GM12878 (cell line): ENCODE measurements at regions not wholly inside any gene's neighbourhood (a gene's known extent, or its start where the extent isn't known, plus 50 kb on each side); places are given as distances from the start of the nearest gene placed in this dataset.

Experiments
- ATF7 ChIP-seq: fragments of 450-650 bp; IDR thresholded peaks from 2 replicates; pipeline ENCODE4 v1.6.1; 2016; ENCODE audit warnings: low read depth, mild to moderate bottlenecking
- CHD1 ChIP-seq: IDR thresholded peaks from 2 replicates; pipeline ENCODE4 v1.6.1; 2012; ENCODE audit warnings: low read depth, low read length, improper control_type of control experiment
- FOXK2 ChIP-seq: fragments of 450-650 bp; IDR thresholded peaks from 2 replicates; pipeline ENCODE4 v1.6.1; 2017; ENCODE audit warnings: mild to moderate bottlenecking, moderate library complexity
- IKZF1 ChIP-seq: fragments of 450-650 bp; conservative IDR thresholded peaks from 2 replicates; pipeline ENCODE4 v1.6.1; 2017; ENCODE audit warnings: antibody characterized with exemption, mild to moderate bottlenecking
- JUND ChIP-seq: IDR thresholded peaks from 2 replicates; pipeline ENCODE4 v1.6.1; 2012; ENCODE audit warnings: low read depth, mild to moderate bottlenecking, low read length, improper control_type of control experiment, moderate library complexity
- MTA3 ChIP-seq: IDR thresholded peaks from 2 replicates; pipeline ENCODE4 v1.6.1; 2012; ENCODE audit warnings: low read length, inconsistent platforms, borderline replicate concordance
- POU2F2 ChIP-seq: IDR thresholded peaks from 3 replicates; pipeline ENCODE4 v1.6.1; 2011; ENCODE audit warnings: low read depth, mild to moderate bottlenecking, low read length, borderline replicate concordance
- TF ChIP-seq, protein P1 (sequence below), 3 experiments: IDR thresholded peaks in 2 of 3; conservative IDR thresholded peaks in 1 of 3; 2 replicates each; pipeline ENCODE4 v1.5.1; 2011; ENCODE audit warnings: low read depth in 3 of 3, low read length in 3 of 3, mild to moderate bottlenecking in 3 of 3, control low read depth in 2 of 3, moderate library complexity in 2 of 3, inconsistent platforms in 1 of 3, mixed read lengths in 1 of 3; ENCODE audit not compliant: control insufficient read depth in 2 of 3, insufficient read depth in 1 of 3; ENCODE audit errors: extremely low read depth in 1 of 3

DNA sequence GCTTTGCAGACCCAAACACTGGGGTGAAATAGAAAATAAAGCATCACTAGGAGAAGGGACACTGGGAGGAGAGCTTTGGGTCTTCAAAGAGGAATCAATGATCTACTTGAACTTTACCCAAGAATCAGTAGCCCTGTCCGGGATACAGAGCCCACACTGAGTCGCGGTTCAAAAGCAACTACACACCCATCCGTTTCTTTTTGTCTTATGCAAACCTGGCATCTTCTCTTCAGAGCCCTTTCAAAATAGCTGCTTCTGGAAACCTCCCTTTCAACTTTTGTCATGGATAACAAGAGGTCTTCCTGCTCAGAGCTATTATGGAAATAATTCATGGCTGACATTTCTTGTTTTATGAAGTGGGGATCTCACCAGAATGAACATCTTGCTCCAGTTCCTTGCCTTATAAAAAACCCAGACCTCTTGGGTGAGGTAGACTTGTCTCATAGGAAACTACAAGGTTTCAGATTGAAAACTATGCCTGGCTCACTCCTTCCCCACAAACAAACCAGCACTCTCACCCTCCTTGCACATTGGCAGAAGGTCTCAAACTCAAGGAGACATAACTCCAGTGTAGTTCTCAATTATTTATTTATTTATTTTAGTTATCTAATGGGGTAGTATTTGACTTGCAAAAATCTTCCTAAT lies 115.1 kb upstream of the ARHGEF3 start:
- TF ChIP-seq, protein P1, sequence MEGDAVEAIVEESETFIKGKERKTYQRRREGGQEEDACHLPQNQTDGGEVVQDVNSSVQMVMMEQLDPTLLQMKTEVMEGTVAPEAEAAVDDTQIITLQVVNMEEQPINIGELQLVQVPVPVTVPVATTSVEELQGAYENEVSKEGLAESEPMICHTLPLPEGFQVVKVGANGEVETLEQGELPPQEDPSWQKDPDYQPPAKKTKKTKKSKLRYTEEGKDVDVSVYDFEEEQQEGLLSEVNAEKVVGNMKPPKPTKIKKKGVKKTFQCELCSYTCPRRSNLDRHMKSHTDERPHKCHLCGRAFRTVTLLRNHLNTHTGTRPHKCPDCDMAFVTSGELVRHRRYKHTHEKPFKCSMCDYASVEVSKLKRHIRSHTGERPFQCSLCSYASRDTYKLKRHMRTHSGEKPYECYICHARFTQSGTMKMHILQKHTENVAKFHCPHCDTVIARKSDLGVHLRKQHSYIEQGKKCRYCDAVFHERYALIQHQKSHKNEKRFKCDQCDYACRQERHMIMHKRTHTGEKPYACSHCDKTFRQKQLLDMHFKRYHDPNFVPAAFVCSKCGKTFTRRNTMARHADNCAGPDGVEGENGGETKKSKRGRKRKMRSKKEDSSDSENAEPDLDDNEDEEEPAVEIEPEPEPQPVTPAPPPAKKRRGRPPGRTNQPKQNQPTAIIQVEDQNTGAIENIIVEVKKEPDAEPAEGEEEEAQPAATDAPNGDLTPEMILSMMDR (IDR thresholded peaks at IDR 0.05 in 2 of 3, conservative IDR thresholded peaks at IDR 0.05 in 1 of 3; ENCODE audit: control insufficient read depth in 2 of 3, extremely low read depth in 1 of 3, insufficient read depth in 1 of 3, low read depth in 3 of 3, low read length in 3 of 3): no peak
- TF ChIP-seq IKZF1: no peak
- TF ChIP-seq POU2F2: no peak
- no peak for TF ChIP-seq FOXK2
- no peak for TF ChIP-seq CHD1
- TF ChIP-seq ATF7: no peak
- TF ChIP-seq MTA3: no peak
- TF ChIP-seq JUND: no peak
